SIG-M5 treated with dmso at 0.1 percent for 504 hours (cell line): ENCODE measurements at regions not wholly inside any gene's neighbourhood (a gene's known extent, or its start where the extent isn't known, plus 50 kb on each side); places are given as distances from the start of the nearest gene placed in this dataset.
A peak's percentile ranks its signal among the peaks of the same experiment; 100 is the strongest.
"Not testable (repeated sequence)": the region's sequence is repeated elsewhere in the genome, so short reads cannot be mapped to it uniquely, and the experiment has no call there.

ENCODE experiments used
- DNase-seq: peaks from one replicate; lab custom pipeline; 2025; ENCODE audit not compliant: unreplicated experiment; lab: John Stamatoyannopoulos, UW

DNA sequence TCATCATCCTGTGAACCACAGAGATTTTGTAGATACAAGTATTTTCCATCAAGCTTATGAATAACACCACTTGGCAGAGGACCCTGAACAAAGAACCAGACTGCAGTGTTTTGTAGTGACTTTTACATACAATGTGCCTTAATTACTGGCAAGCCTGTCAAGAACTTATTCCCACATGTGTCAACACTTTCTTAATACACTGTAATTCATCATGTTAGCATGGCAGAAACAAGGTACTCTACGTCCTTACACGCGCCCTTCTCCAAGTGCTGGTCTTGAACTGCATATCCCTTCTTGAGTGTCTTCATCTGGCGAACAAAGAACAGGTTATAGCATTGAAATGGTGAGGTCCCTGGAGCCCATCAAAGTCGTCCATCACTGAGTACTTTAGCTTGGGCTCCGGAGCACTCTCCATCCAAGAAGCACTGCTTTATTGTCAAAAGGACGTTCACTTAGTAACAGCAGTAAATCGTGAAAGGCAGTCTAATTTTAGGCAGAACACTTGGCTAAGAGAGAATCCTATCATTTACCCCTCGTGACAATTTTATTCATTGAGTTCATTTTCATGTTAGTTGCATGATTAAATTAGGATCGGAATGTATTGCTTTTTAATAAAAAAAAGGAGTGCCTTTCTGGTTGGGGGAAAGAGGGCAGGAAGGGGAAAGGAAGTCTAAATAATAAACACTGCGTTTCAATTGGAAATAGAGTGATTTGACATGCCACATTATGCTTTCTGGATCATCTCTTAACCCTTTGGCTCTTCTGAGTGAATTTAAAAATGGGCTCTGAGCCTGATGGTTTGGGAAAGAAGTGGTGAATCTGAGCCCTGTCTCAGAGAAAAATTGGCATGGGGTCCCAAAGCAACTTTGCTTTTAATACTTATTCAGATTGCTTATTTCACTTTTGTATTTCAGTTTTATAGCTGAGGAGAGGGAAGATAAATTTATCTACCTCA, 376.1 kb downstream of the DLEU7 start:
- no peak for DNase-seq

DNA sequence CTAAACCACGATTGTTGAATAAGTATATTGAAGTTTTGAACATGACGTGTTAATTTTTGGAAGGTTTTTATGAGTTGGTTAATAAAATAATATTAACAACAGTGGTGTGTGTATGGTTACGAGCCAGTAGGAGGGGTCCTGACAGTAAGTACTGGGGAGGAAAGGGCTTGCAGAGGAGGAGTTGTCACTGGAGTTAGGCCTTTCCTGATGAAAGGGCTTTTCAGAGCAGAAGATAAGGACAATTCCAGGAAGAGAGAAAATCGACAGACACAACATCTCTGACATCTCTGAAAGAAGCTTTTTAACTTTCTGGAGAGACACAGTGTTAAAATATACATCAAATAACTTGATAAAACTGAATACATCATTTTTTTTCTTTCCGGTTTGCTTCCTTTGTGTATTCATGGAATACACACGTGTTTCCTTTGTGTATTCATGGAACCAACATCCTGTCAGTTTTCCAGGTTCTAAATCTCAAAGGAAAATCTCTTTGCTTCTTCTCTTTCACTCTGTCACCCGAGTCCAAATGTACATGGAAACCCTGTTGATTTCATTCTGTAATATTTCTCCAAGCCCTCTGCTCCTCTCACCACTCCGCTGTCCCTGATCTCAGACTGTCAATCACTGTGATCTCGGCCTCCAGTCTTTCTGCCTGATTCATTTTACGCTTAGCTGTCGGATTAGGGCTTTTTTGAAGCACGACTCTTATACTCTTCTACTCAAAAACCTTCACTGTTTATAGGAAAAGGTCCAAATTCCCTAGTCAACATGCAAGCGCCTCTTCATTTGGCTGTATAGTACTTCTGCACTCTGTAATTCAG, 374.4 kb downstream of the DLEU7 start:
- no peak for DNase-seq

DNA sequence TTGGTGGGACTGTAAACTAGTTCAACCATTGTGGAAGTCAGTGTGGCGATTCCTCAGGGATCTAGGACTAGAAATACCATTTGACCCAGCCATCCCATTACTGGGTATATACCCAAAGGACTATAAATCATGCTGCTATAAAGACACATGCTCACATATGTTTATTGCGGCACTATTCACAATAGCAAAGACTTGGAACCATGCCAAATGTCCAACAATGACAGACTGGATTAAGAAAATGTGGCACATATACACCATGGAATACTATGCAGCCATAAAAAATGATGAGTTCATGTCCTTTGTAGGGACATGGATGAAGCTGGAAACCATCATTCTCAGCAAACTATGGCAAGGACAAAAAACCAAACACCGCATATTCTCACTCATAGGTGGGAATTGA, 370.4 kb downstream of the DLEU7 start:
- DNase-seq = not testable (repeated sequence)

DNA sequence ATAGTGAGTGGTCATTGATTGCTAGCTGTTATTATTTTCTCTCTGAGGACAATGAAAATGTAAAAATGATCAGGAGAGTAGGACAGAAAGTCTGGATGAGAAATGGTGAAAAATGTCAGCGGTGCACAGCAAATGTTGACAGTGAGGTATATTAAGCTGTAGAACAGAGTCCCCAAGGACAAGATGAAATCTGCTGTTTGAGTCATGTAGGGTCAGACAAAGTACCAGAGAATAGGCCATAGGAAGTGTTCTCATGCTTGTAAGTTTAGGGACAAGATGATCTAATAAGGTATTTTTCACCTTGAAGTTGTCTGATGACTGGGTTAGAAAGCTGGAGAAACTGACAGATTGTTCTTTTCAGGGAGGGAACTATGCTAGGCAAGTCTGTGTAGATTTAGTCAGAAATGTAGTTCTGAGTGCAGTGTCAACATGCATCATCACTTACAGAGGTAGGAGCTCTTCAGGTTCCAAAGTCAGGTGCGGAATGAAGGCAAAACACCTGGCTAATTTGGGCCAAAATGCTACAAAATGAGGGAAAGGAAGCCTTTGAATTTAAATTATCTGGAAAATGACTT, 369.3 kb downstream of the DLEU7 start:
- DNase-seq = no peak

DNA sequence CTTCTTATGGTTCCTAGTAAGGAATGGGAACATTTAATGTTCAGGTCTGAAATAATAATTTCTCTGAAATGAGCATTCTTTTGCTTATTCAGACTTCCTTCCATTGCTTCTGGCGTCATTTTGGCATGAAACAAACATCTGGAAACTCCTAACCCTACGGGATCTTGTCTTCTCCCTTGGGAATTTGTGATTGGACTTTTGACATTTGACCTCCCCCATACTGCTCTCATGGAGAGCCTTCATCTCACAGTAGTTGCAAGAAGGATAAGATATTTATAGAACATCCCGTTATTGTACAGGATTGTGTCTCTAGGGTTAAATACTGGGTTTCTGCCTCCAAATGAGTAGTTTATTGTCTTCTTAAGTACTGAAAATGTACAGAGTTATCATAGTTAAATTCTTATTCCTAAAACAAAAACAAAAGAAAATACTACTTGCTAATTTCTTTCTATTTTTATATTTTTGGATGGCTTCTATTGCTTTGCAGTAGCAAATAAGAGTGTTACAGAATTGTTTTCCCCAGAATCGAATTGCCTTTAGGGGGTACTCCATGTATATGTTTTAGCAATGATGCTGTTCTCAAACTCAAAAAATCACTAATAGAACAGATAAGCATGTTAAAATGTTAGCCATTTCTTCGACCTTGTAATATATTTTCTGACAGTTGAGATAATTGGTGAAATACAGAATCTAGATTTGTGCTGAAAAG, 366.8 kb downstream of the DLEU7 start:
- DNase-seq = no peak

DNA sequence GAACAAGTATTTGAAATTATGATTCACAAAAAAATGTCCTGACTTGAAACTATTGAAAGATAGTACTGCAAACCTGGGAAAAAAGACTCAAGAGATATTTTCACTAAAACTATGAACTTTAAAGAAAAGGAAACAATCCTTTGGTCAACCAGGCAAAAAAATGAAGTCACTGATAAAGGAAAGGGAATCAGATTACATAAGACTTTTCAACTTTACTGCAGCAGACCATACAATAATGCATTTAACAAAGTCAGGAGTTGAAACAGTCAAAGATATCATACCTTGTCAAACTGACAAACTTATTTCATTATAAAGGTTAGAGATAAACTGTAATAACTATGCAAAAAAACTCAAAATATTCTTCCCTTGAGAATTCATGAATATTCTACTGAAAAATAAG, 361.6 kb downstream of the DLEU7 start:
- DNase-seq = no peak

DNA sequence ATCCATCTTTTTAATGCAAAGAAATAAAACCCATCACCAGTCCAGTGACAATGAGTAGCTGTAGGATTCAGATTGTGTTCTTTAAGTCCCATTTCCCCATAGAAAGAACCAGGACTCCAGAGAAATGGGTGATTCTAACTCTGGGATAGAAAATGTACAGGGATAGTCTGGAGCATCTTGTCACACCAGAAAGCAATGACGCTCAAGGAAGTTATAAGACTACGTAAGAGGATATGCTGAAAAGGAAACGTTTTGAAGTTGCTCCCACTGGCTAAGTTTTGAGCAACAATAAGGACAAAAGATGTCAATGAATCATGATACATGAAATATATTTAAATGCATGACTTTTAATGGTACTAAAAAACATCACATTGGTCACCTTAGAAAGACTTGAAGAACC, 360.1 kb downstream of the DLEU7 start:
- DNase-seq = no peak

DNA sequence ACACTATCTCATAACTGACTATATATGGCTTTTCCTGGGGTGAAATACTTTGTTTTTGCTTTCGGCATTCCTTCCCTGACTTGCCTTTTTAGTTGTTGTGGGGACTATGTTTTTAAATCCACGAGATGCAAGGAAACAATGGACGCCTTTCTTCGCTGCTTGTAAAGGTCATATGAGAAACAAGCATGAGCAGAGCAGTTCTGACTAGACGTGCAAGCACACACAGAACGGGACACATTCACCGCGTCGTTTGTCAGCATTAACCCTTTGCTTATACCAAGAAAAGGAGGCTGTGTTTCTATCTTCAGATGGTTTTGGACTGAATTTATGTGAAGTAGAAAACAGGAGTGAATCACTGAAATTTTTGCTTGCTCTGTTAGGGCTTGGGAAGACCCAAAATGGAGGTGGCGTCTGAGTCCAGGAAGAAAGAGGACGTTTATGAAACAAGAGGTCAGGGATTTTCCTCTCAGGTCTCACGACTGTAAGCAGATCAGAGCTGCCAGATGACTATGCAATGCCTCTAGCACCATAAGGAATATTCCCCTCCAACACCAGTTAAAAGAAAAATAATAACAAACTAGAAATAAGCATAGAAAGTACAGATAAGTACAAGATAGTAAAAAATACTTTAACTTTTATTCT, 358.9 kb downstream of the DLEU7 start:
- DNase-seq = no peak

DNA sequence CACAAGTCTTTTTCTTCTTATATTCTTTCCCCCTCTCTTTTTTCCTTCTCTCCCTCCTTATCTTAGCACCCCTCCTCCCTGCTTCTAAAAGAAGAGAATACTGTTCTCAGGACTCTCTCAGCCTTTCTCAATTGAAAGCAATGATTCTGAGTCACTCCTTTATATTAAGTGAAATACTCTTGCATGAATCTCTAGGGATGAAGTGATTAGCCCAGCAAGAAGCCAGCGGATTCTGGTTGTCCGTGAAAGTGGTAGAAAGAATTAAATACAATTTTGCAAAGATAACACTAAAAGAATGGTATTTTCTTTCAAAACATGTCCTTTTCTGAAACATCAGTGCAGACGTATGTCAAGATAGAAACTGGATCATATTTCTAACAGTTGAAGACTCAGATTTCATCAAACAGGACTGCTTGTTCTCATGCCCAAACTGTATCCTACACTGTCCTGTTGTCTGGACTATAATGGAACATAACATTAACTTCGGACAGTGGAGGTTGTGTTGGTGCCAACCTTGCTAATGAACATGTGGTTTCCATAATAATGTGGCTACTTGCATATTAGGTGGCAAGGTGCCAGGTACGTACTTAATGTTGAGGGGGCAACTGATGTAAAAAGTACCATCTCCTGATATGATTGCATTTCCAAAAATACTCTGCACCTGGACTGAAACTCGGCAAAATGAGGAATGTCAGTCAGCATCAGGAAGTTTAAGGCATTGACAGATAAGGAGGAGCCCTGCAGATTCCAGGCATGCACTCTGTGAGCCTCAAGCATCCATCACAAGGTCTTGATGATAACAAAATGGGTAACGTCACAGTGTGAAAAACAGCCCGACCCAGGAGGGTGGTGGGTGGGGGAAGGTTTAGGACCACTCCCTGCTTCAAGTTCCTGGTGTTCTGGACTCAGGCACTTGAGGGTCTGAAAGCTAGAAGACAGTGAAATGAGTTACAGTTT, 357.2 kb downstream of the DLEU7 start:
- DNase-seq = no peak

DNA sequence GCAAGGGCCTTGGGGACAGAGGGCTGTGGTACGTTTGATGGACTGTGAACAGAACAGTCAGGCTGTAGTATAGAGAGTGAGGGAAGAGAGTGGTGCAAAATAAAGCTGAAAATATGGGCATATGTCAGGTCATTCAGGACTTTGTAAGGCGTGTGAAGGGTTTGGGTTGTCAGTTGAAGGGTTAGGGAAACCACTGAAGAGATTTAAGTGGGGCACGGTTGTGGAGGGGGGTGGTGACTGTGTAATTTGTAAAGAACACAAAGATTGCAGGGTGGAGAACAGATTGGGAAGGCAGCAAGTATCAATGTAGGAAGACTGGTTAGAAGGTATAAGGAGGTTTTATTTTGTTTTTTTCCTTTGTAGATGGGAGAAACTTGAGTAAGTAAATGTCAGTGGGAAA, 349.8 kb downstream of the DLEU7 start:
- DNase-seq = no peak

DNA sequence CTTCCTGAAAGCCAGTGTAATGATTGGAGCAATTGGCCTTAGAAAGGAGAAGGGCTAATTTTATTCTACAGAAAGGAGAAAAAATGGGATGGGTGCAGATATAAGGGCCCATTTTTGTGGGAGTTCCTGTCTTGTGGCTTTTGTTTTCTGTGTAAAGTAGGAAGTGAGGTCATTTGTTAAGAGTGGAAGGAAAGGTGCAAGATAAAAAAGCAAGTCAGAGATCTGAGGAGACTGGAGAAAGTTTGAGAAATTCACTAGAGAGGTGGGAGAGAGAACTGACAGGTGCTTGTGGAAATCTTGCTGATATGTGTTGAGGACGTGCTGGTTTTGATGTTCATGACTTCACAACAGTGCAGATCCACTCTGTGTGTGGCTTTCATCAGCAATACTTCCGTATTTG, 349.4 kb downstream of the DLEU7 start:
- DNase-seq = no peak

DNA sequence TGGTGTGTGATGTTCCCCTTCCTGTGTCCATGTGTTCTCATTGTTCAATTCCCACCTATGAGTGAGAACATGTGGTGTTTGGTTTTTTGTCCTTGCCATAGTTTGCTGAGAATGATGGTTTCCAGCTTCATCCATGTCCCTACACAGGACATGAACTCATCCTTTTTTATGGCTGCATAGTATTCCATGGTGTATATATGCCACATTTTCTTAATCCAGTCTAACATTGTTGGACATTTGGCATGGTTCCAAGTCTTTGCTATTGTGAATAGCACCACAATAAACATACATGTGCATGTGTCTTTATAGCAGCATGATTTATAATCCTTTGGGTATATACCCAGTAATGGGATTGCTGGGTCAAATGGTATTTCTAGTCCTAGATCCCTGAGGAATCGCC, 340.3 kb downstream of the DLEU7 start:
- not testable (repeated sequence) for DNase-seq

DNA sequence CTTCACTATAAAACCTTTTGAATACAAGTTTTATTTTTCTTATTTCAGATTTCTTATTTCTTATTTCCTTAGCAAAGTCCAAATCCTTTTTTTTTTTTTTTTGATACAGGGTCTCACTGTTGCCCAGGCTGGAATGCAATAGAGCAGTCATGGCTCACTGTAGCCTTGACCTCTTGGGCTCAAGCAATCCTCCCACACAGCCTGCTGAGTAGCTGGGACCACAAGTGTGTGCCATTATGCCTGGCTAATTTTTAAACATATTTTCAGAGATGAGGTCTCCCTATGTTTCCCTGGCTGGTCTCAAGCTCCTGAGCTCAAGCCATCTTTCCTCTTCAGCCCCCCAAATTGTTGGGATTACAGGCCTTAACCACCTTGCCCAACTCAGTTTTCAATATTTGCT, 334.3 kb downstream of the DLEU7 start:
- DNase-seq = no peak

DNA sequence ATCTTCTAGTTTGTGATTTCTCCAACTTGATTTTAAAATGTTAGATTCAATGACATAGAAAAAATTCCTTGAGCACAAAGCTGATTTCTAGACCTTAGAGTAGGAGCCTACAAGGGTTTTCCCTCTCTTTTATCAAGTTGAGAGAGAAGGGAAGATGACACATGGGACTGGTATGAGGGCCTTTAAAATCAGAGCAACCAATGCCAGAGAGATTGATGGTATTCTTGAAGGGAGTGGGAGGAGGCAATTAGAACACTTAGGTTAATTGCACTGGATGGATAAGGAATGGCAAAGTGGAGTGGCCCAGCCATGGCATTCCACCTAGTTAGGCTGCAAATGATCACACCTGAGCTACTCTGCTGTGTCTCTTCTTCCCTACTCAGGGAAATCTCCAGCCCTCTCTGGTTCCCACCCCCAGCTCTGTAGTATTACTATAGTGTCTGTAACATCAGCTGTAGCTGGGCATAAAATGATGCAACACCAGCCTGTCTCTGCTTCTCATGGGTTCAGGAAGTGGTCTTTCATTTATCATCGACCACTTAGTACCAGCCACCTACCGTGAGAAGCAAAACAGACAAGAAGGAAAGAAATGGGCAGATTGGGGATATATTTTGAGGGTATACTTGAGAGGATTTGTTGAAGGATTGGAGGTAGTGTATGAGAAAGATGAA, 333.6 kb downstream of the DLEU7 start:
- no peak for DNase-seq

DNA sequence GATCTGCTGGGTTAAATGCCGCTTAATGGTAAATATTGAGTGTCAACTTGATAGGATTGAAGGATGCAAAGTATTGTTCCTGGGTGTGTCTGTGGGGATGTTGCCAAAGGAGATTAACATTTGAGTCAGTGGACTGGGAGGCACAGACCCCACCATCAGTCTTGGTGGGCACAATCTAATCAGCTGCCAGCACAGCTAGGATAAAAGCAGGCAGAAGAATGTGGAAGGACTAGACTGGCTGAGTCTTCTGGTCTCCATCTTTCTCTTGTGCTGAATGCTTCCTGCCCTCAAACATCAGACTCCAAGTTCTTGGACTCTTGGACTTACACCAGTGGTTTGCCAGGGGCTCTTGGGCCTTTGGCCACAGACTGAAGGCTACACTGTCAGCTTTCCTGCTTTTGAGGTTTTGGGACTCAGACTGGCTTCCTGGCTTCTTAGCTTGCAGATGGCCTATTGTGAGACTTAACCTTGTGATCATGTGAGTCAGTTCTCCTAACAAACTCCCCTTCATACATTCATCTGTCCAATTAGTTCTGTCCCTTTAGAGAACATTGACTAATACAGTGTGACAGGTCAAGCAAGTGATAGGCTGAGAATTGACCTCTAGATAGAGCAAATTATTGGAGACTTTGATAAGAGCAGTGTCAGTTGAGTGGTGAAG, 332.5 kb downstream of the DLEU7 start:
- DNase-seq = not testable (repeated sequence)

DNA sequence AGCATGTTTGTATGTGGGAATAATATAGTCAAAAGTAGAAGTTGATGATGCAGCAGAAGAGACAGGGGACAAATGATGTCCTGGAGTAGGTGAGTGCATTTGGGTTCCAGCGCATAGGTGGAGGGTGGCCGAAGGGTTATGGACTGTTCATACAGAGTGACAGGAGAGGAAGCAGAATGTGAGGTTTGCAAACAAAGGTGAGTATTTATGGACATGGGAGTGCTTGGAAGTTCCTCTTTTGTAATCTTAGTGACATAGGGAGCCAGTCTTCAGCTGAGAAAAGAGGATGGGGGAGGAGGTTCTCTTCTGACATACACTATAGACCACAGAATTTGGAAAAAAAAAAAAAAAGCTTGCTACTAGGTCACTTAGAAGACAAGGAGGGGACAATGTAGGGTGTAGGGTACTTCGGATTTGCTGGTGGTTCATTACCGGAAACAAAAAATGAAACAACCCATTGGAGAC, 331.6 kb downstream of the DLEU7 start:
- DNase-seq = peak; percentile 91

DNA sequence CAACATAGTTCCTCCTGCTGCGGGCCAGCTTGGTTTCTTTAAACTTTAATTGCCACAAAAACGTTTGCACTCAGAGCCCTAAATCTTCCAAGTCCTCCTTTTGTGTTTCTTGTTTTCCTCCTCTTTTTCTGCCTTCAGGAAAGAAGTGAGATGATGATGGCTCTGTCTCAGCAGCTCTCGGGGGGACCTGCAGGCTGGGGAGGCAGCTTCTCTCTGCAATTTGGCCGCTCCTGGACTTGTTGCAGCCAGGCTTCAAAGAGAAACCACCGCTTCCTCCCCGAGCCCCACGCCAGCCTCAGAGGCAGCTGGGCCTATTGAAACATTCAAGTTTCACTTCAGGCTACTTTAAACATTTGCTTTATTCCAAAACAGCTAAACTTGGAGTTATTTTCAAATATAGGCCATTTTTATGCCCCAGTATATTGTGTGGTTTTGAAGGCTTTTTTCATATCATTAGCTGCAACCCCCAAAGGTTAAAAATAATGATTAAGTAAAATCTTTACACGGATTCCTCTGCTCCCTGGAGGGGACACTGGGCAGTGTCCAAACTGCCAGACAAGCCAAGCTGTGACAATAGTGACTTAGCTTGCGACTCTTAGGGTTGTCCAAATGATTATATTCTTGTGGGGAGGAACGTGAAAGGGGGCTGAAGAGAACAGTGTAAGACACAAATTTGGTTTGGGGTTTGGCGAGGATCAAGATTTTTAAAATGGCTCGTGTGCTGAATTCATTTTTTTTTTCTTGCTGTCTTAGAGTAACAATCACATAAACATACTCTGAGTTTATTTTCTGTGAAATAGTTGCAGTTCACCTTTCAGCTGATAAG, 330.8 kb downstream of the DLEU7 start:
- peak; percentile 70 for DNase-seq
